GM12873 (cell line): ENCODE measurements at regions not wholly inside any gene's neighbourhood (a gene's known extent, or its start where the extent isn't known, plus 50 kb on each side); places are given as distances from the start of the nearest gene placed in this dataset.
A peak's percentile ranks its signal among the peaks of the same experiment; 100 is the strongest.

Experiments used
- TF ChIP-seq, protein P1 (sequence below): IDR thresholded peaks from 2 replicates; pipeline ENCODE4 v1.5.1; 2012; ENCODE audit warnings: low read depth, mild to moderate bottlenecking, moderate library complexity, low read length, control low read depth; ENCODE audit not compliant: insufficient read depth; ENCODE audit errors: missing control alignments

DNA sequence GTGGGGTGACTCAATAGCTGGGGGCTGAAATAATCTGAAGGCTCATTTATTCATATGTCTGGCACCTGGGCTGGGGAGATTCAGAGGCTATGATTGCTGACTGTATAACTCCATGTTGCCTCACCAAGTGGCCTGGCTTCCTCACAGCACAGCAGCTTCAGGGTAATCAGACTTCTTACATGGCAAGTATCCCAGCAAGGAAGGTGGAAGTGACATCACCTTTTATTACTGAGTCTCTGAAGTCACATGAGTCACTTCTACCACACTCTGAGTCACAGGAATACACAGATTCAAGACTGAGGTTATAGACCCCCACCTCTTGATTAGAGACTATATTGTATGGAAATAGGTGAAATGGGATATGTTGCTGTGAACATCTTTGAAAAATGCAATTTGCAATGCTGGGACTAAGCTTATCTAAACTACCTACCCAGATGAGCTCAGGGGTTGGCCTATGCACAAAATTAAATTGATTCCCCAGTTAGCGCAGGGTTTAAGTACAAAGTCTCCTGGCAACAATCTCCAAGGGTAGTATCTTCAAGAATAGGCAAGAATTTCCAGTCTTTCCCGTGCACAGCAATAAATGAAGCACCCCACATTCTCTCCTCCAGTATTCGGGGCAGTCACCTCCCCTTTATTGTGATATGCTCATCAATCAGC lies 553.1 kb downstream of the LRRC70 start:
- TF ChIP-seq, protein P1, sequence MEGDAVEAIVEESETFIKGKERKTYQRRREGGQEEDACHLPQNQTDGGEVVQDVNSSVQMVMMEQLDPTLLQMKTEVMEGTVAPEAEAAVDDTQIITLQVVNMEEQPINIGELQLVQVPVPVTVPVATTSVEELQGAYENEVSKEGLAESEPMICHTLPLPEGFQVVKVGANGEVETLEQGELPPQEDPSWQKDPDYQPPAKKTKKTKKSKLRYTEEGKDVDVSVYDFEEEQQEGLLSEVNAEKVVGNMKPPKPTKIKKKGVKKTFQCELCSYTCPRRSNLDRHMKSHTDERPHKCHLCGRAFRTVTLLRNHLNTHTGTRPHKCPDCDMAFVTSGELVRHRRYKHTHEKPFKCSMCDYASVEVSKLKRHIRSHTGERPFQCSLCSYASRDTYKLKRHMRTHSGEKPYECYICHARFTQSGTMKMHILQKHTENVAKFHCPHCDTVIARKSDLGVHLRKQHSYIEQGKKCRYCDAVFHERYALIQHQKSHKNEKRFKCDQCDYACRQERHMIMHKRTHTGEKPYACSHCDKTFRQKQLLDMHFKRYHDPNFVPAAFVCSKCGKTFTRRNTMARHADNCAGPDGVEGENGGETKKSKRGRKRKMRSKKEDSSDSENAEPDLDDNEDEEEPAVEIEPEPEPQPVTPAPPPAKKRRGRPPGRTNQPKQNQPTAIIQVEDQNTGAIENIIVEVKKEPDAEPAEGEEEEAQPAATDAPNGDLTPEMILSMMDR: no peak

DNA sequence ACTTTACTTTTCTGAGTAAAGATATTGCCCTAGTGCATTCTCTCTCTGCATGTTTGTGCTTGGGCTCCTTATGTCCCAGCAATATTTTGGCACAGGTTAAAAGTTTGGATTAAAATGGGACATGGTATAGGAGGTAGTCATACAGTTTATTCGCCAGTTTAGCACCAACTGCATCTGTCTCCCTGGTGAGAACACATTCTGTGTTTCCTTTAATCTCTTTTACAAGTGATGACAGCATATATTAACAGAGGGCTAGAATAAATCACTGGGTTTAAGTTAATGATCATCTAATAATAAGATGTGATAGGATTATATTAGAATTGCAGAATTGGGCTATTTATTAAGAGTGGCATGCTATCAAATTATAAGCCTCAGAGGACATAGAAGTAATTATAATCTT lies 550.1 kb downstream of the LRRC70 start:
- TF ChIP-seq, protein P1: no peak

GRCh38 chr5:63128018-63128417 lies 549.4 kb downstream of the LRRC70 start:
- TF ChIP-seq, protein P1: no peak

DNA sequence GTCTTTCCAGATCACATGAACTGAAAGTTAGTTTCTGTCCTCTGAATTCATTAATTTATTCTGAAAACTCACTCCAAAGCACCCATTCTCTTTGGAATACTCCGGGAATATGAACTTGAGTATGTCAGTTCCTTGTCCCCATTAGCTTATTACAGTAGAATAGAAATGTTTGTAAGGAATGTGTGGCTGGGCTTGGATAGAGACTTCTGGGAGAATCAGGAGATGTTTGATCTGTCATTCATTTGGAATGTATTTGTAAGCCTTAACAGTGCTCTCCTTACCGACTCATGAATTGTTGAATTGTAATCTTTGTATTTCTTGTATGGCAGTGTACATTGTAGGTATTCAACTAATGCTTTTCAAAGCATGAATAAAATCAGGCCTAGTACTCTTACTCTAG lies 548.4 kb downstream of the LRRC70 start:
- TF ChIP-seq, protein P1: no peak

- TF ChIP-seq, protein P1: peak; percentile 54
Observed at GRCh38 chr5:63125862-63126261, 547.2 kb downstream of the LRRC70 start.

- TF ChIP-seq, protein P1: no peak
Observed at GRCh38 chr5:63125392-63125791, 546.8 kb downstream of the LRRC70 start.

GRCh38 chr5:63124266-63124665 lies 545.6 kb downstream of the LRRC70 start:
- TF ChIP-seq, protein P1: no peak
